KOPT-K1 (cell line): ENCODE measurements at regions not wholly inside any gene's neighbourhood (a gene's known extent, or its start where the extent isn't known, plus 50 kb on each side); places are given as distances from the start of the nearest gene placed in this dataset.
"Not testable (repeated sequence)": the region's sequence is repeated elsewhere in the genome, so short reads cannot be mapped to it uniquely, and the experiment has no call there.

Experiments
- H3K27ac ChIP-seq: fragments of 200-600 bp; sonication (generic); 2 replicates; pipeline ENCODE4 v1.5.1; 2016; ENCODE audit warnings: antibody characterized with exemption, mild to moderate bottlenecking, low read depth, low read length; ENCODE audit not compliant: poor library complexity, severe bottlenecking
- H3K36me3 ChIP-seq: fragments of 200-600 bp; sonication (generic); 2 replicates; pipeline ENCODE4 v1.5.1; 2017; ENCODE audit warnings: antibody characterized with exemption, mild to moderate bottlenecking, low read length, moderate library complexity; ENCODE audit not compliant: insufficient read depth
- H3K9me3 ChIP-seq: fragments of 200-600 bp; sonication (generic); 2 replicates; pipeline ENCODE4 v1.5.1; 2017; ENCODE audit warnings: antibody characterized with exemption, low read length, mild to moderate bottlenecking; ENCODE audit not compliant: insufficient read depth, poor library complexity, severe bottlenecking

GRCh38 chr22:27094633-27095308 is 437.4 kb downstream of the MIAT start:
- H3K36me3 ChIP-seq, result no peaks in the 10 kb centered on the region
- no peak overlapping the region for H3K27ac ChIP-seq
- no peaks in the 10 kb centered on the region for H3K9me3 ChIP-seq

- Histone ChIP-seq H3K36me3 (no peaks in the 10 kb centered on the region), H3K9me3 (no peaks in the 10 kb centered on the region), H3K27ac (no peak overlapping the region)
Measured at GRCh38 chr22:27097506-27097905, 440.1 kb downstream of the MIAT start.

- no peaks in the 10 kb centered on the region for H3K9me3 ChIP-seq
- H3K27ac ChIP-seq, result no peak overlapping the region
- H3K36me3 ChIP-seq, result no peaks in the 10 kb centered on the region
Measured at GRCh38 chr22:27097933-27098332, 440.5 kb downstream of the MIAT start.

GRCh38 chr22:27099946-27100722 is 442.7 kb downstream of the MIAT start:
- Histone ChIP-seq H3K27ac (no peak overlapping the region), H3K36me3 (no peaks in the 10 kb centered on the region), H3K9me3 (no peaks in the 10 kb centered on the region)

GRCh38 chr22:27100789-27101188 is 443.4 kb downstream of the MIAT start:
- H3K36me3 ChIP-seq, result no peaks in the 10 kb centered on the region
- no peak overlapping the region for H3K27ac ChIP-seq

GRCh38 chr22:27101288-27101687 is 443.9 kb downstream of the MIAT start:
- no peak overlapping the region for H3K27ac ChIP-seq
- H3K36me3 ChIP-seq, result no peaks in the 10 kb centered on the region
- no peaks in the 10 kb centered on the region for H3K9me3 ChIP-seq

More at GRCh38 chr22:27100789-27101188, 443.4 kb downstream of the MIAT start:
- no peaks in the 10 kb centered on the region for H3K9me3 ChIP-seq

- Histone ChIP-seq H3K9me3 (peaks cover 11% of the 10 kb centered on the region), H3K27ac (no peak overlapping the region), H3K36me3 (no peaks in the 10 kb centered on the region)
Measured at GRCh38 chr22:27104449-27104848, 447.1 kb downstream of the MIAT start.

GRCh38 chr22:27105142-27106025 is 448.0 kb downstream of the MIAT start:
- H3K9me3 ChIP-seq, result peaks cover 20% of the 10 kb centered on the region
- no peak overlapping the region for H3K27ac ChIP-seq
- H3K36me3 ChIP-seq, result no peaks in the 10 kb centered on the region

- H3K9me3 ChIP-seq, result peaks cover 20% of the 10 kb centered on the region
Measured at GRCh38 chr22:27106985-27107384, 449.6 kb downstream of the MIAT start.

GRCh38 chr22:27107386-27107785 is 450.0 kb downstream of the MIAT start:
- Histone ChIP-seq H3K9me3 (peaks cover 20% of the 10 kb centered on the region), H3K36me3 (no peaks in the 10 kb centered on the region), H3K27ac (no peak overlapping the region)

More at GRCh38 chr22:27106985-27107384, 449.6 kb downstream of the MIAT start:
- Histone ChIP-seq H3K27ac (no peak overlapping the region), H3K36me3 (no peaks in the 10 kb centered on the region)

GRCh38 chr22:27107824-27108223 is 450.4 kb downstream of the MIAT start:
- Histone ChIP-seq H3K36me3 (no peaks in the 10 kb centered on the region), H3K9me3 (peaks cover 20% of the 10 kb centered on the region), H3K27ac (no peak overlapping the region)

GRCh38 chr22:27108425-27109114 is 451.2 kb downstream of the MIAT start:
- H3K36me3 ChIP-seq, result no peaks in the 10 kb centered on the region
- H3K27ac ChIP-seq, result no peak overlapping the region
- peaks cover 20% of the 10 kb centered on the region for H3K9me3 ChIP-seq

GRCh38 chr22:27109406-27109805 is 452.0 kb downstream of the MIAT start:
- H3K27ac ChIP-seq, H3K36me3 ChIP-seq: not testable (repeated sequence)
- H3K9me3 ChIP-seq, result peaks cover 20% of the 10 kb centered on the region

- no peak overlapping the region for H3K27ac ChIP-seq
- H3K9me3 ChIP-seq, result peaks cover 20% of the 10 kb centered on the region
- H3K36me3 ChIP-seq, result no peaks in the 10 kb centered on the region
Measured at GRCh38 chr22:27110665-27111451, 453.5 kb downstream of the MIAT start.
